SU-DHL-6 (cell line): ENCODE measurements at regions not wholly inside any gene's neighbourhood (a gene's known extent, or its start where the extent isn't known, plus 50 kb on each side); places are given as distances from the start of the nearest gene placed in this dataset.

Source experiments
- H2AFZ ChIP-seq: fragments of 200-600 bp; sonication (generic); 2 replicates; pipeline ENCODE4 v1.6.1; 2014; ENCODE audit warnings: low read depth, mild to moderate bottlenecking, moderate library complexity, mixed read lengths, antibody characterized with exemption, low read length; ENCODE audit not compliant: severe bottlenecking
- H3F3A ChIP-seq: fragments of 200-600 bp; shearing (Covaris generic); 2 replicates; pipeline ENCODE4 v1.6.0; 2016; ENCODE audit warnings: antibody characterized with exemption, mild to moderate bottlenecking; ENCODE audit not compliant: insufficient read depth
- H3K27ac ChIP-seq: fragments of 200-600 bp; sonication (generic); 2 replicates; pipeline ENCODE4 v1.5.1; 2016; ENCODE audit warnings: low read depth, mild to moderate bottlenecking, low read length, moderate library complexity, mixed read lengths
- H3K27me3 ChIP-seq: fragments of 200-600 bp; sonication (generic), shearing (Covaris generic); 2 replicates; pipeline ENCODE4 v1.6.0; 2014; ENCODE audit warnings: mild to moderate bottlenecking, low read length
- H3K36me3 ChIP-seq: fragments of 200-600 bp; sonication (generic); 2 replicates; pipeline ENCODE4 v1.6.1; 2014; ENCODE audit warnings: mild to moderate bottlenecking, low read length, mixed read lengths
- H3K4me2 ChIP-seq: fragments of 300-600, 200-600 bp; shearing (Covaris generic), sonication (generic); 2 replicates; pipeline ENCODE4 v1.6.0; 2014; ENCODE audit warnings: low read length, low read depth, mild to moderate bottlenecking; ENCODE audit not compliant: poor library complexity, severe bottlenecking
- H3K4me3 ChIP-seq: fragments of 200-600 bp; sonication (generic); 2 replicates; pipeline ENCODE4 v1.5.1; 2014; ENCODE audit warnings: antibody characterized with exemption, low read length, mild to moderate bottlenecking, mixed read lengths; ENCODE audit not compliant: insufficient read depth, poor library complexity, severe bottlenecking
- H3K79me2 ChIP-seq: fragments of 200-600 bp; sonication (generic); 2 replicates; pipeline ENCODE4 v1.6.1; 2014; ENCODE audit warnings: mild to moderate bottlenecking, low read length, moderate library complexity; ENCODE audit not compliant: insufficient read depth
- H3K9ac ChIP-seq: fragments of 200-600 bp; sonication (generic); 2 replicates; pipeline ENCODE4 v1.7.0; 2014; ENCODE audit warnings: mild to moderate bottlenecking, low read length
- H3K9me2 ChIP-seq: fragments of 200-600 bp; sonication (generic); replicated peaks from 2 replicates; pipeline ENCODE4 v1.6.1; 2014; ENCODE audit warnings: low read length; ENCODE audit not compliant: insufficient read depth
- H3K9me3 ChIP-seq: fragments of 200-600 bp; sonication (generic); 2 replicates; pipeline ENCODE4 v1.6.1; 2014; ENCODE audit warnings: low read length, mixed read lengths; ENCODE audit not compliant: insufficient read depth
- H4K20me1 ChIP-seq: fragments of 200-600 bp; sonication (generic); 2 replicates; pipeline ENCODE4 v1.6.1; 2014; ENCODE audit warnings: low read depth, mild to moderate bottlenecking, antibody characterized with exemption, low read length, moderate library complexity, mixed read lengths
- EZH2phosphoT487 ChIP-seq: fragments of 200-600 bp; sonication (generic), shearing (Covaris generic); conservative IDR thresholded peaks from 2 replicates; pipeline ENCODE4 v1.6.1; 2018; ENCODE audit warnings: mild to moderate bottlenecking, antibody characterized with exemption, low read length, moderate library complexity, mixed read lengths
- TF ChIP-seq, protein P1 (sequence below): fragments of 200-600 bp; sonication (generic); IDR thresholded peaks from one replicate; pipeline ENCODE4 v1.5.1; 2017; ENCODE audit warnings: antibody characterized with exemption, mild to moderate bottlenecking, low read length, moderate library complexity; ENCODE audit not compliant: insufficient read depth, poor library complexity, severe bottlenecking

DNA sequence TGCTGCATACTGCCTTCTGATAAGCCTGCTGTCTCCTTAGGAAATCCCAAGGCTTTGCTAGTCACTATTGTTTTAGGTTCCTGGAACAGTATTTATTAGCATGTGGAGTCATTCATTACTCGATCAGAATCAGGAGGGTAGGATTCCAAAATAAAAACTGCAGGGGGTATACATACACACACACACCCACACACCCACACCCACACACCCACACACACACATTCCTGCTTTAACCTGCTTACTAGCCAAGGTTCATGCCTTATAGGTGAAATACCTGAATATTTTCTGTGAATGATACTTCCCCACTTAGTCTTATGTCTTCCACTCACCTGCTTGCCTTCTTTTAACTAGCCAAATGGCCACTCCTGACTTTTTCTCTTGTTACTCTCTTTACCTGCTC, 325.1 kb downstream of the ADGRL2 start:
- Histone ChIP-seq H4K20me1 (no peaks in the 10 kb centered on the region), H3K36me3 (no peaks in the 10 kb centered on the region), H3K27ac (no peak overlapping the region), H3F3A (no peaks in the 10 kb centered on the region), H3K9me2 (no peaks in the 10 kb centered on the region), H3K9ac (no peak overlapping the region), H3K9me3 (no peaks in the 10 kb centered on the region), H3K4me3 (no peak overlapping the region), H3K79me2 (no peaks in the 10 kb centered on the region), H2AFZ (no peak overlapping the region), H3K4me2 (no peak overlapping the region), H3K27me3 (no peaks in the 10 kb centered on the region)
- TF ChIP-seq, protein P1, sequence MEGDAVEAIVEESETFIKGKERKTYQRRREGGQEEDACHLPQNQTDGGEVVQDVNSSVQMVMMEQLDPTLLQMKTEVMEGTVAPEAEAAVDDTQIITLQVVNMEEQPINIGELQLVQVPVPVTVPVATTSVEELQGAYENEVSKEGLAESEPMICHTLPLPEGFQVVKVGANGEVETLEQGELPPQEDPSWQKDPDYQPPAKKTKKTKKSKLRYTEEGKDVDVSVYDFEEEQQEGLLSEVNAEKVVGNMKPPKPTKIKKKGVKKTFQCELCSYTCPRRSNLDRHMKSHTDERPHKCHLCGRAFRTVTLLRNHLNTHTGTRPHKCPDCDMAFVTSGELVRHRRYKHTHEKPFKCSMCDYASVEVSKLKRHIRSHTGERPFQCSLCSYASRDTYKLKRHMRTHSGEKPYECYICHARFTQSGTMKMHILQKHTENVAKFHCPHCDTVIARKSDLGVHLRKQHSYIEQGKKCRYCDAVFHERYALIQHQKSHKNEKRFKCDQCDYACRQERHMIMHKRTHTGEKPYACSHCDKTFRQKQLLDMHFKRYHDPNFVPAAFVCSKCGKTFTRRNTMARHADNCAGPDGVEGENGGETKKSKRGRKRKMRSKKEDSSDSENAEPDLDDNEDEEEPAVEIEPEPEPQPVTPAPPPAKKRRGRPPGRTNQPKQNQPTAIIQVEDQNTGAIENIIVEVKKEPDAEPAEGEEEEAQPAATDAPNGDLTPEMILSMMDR, result no peak
- TF ChIP-seq EZH2phosphoT487, result no peak

DNA sequence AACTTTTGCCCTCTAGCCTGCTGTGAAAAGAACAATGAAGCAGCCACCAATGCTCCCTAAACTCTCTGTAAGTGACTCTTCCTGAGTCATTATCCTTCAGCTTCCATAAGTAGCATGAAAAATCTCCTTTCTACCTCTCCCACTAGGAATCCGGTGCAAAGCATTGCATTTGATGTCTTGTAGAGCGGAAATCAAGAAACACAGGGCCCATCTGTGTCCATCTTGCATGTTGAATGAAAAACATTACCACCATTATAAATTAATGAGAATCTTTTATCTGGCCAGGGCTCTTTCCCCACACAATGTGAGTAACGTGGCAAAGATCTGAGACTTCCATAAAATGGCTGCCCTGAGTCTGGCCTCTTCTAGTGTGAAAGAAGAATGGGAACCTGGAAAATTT, 324.4 kb downstream of the ADGRL2 start:
- TF ChIP-seq, protein P1, result no peak
- no peak for TF ChIP-seq EZH2phosphoT487
- Histone ChIP-seq H3K79me2 (no peaks in the 10 kb centered on the region), H3F3A (no peaks in the 10 kb centered on the region), H3K9me3 (no peaks in the 10 kb centered on the region), H3K36me3 (no peaks in the 10 kb centered on the region), H4K20me1 (no peaks in the 10 kb centered on the region), H3K27ac (no peak overlapping the region), H3K9me2 (no peaks in the 10 kb centered on the region), H3K4me2 (no peak overlapping the region), H3K9ac (no peak overlapping the region), H2AFZ (no peak overlapping the region), H3K27me3 (no peaks in the 10 kb centered on the region), H3K4me3 (no peak overlapping the region)

DNA sequence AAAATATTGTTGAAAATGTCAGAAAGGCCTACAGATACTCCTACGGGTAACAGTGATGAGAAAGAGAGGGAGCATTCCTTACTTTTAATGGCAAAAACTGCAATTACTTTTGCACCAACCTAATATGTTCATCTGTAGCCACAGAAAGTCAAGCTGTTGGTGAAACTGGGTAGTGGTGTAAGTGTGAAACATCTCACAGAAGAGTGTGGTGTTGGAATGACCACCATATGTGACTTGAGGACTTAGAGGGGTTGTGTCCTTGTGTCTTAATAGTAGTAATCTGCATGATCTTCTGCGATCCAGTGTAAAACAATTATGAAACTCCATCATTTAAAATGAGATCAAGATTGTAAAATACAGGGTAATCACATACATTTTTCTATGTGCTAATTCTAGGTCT, 320.7 kb downstream of the ADGRL2 start:
- Histone ChIP-seq H3K4me2 (no peak overlapping the region), H3K27ac (no peak overlapping the region), H2AFZ (no peak overlapping the region), H3K36me3 (no peaks in the 10 kb centered on the region), H4K20me1 (no peaks in the 10 kb centered on the region), H3K9ac (no peak overlapping the region), H3F3A (no peaks in the 10 kb centered on the region), H3K9me2 (no peaks in the 10 kb centered on the region), H3K9me3 (no peaks in the 10 kb centered on the region), H3K4me3 (no peak overlapping the region), H3K79me2 (no peaks in the 10 kb centered on the region), H3K27me3 (no peaks in the 10 kb centered on the region)
- no peak for TF ChIP-seq EZH2phosphoT487
- TF ChIP-seq, protein P1, result no peak
